GM12878 (cell line): ENCODE measurements at regions not wholly inside any gene's neighbourhood (a gene's known extent, or its start where the extent isn't known, plus 50 kb on each side); places are given as distances from the start of the nearest gene placed in this dataset.

Experiments used
- ATAC-seq: fragments of 200-7000 bp; cut with Tn5 transposase; 3 replicates; pipeline ENCODE4 v1.9.1; 2020; ENCODE audit warnings: mild to moderate bottlenecking, moderate library complexity
- BruUV-seq: library from RNA; stranded (reverse); fragments of 400-500 nt; replicated peaks from 2 replicates; lab custom pipeline; 2021; lab: Mats Ljungman, UMichigan
- CTCF ChIA-PET: fragments of 300-600 bp; sonication (Branson Sonifier 250); formaldehyde crosslinking; extraction: SDS; loops from one replicate; lab custom pipeline; 2021; ENCODE audit warnings: inconsistent platforms; lab: Yijun Ruan, JAX
- POLR2A ChIA-PET: fragments of 350-600 bp; formaldehyde crosslinking; extraction: SDS; loops from one replicate; lab custom pipeline; 2021; ENCODE audit warnings: inconsistent platforms; lab: Charles Lee
- RAD21 ChIA-PET: fragments of 300-600 bp; sonication (Branson Sonifier 250); formaldehyde crosslinking; loops from one replicate; lab custom pipeline; 2023; ENCODE audit warnings: antibody characterized with exemption; ENCODE audit not compliant: unreplicated experiment; lab: Charles Lee
- SMC1A ChIA-PET: fragments of 300-600 bp; sonication (Branson Sonifier 250); formaldehyde crosslinking; loops from one replicate; lab custom pipeline; 2023; ENCODE audit not compliant: unreplicated experiment, uncharacterized antibody; lab: Charles Lee
- DNase-seq: peaks from one replicate; pipeline ENCODE4 v3.0.0-alpha.2; 2011; ENCODE audit warnings: low read depth, low spot score
- FAIRE-seq: peaks from 3 replicates; lab custom pipeline; 2011; peaks lifted over from hg19 to GRCh38; lab: Jason Lieb, UNC
- H2AFZ ChIP-seq: 2 replicates; pipeline ENCODE4 v1.6.0; 2011; ENCODE audit warnings: low read depth, low read length, control low read depth; ENCODE audit not compliant: control insufficient read depth
- H3K27ac ChIP-seq: 2 replicates; pipeline ENCODE4 v1.5.1; 2011; ENCODE audit warnings: control low read depth; ENCODE audit not compliant: control insufficient read depth, insufficient read depth
- H3K27me3 ChIP-seq, 2 experiments: replicated peaks in 1 of 2; 2 replicates each; pipeline versions ENCODE4 v1.6.0 to v1.6.1; 2011; ENCODE audit warnings: low read length in 1 of 2; ENCODE audit not compliant: control insufficient read depth in 2 of 2, insufficient read depth in 2 of 2
- H3K36me3 ChIP-seq, 2 experiments: 2 replicates each; pipeline ENCODE4 v1.5.1; 2011; ENCODE audit warnings: low read length in 1 of 2; ENCODE audit not compliant: control insufficient read depth in 2 of 2, insufficient read depth in 2 of 2
- H3K4me1 ChIP-seq: 2 replicates; pipeline ENCODE4 v1.6.1; 2011; ENCODE audit warnings: mild to moderate bottlenecking, low read length, moderate library complexity, mixed read lengths; ENCODE audit not compliant: control insufficient read depth, insufficient read depth
- H3K4me2 ChIP-seq: 2 replicates; pipeline ENCODE4 v1.6.0; 2011; ENCODE audit warnings: control low read depth; ENCODE audit not compliant: control insufficient read depth, insufficient read depth
- H3K4me3 ChIP-seq: fragments of 200-600 bp; sonication (generic); 2 replicates; pipeline ENCODE4 v1.5.1; 2016
- H3K79me2 ChIP-seq: 2 replicates; pipeline ENCODE4 v1.6.0; 2011; ENCODE audit warnings: low read length; ENCODE audit not compliant: control insufficient read depth, insufficient read depth
- H3K9ac ChIP-seq: 2 replicates; pipeline ENCODE4 v1.8.0; 2011; ENCODE audit warnings: low read length, control low read depth, mixed read lengths; ENCODE audit not compliant: control insufficient read depth, insufficient read depth
- H3K9me3 ChIP-seq: replicated peaks from 3 replicates; pipeline ENCODE4 v1.5.1; 2011; ENCODE audit warnings: mild to moderate bottlenecking, low read length; ENCODE audit not compliant: control insufficient read depth, insufficient read depth
- H4K20me1 ChIP-seq: 2 replicates; pipeline ENCODE4 v1.6.0; 2011; ENCODE audit not compliant: control insufficient read depth, insufficient read depth
- CHD1 ChIP-seq: IDR thresholded peaks from 2 replicates; pipeline ENCODE4 v1.6.1; 2012; ENCODE audit warnings: low read depth, low read length, improper control_type of control experiment
- EP300 ChIP-seq, 2 experiments: fragments of 150-350 bp in 1 of 2; IDR thresholded peaks; 2 replicates each; pipeline ENCODE4 v1.6.1; 2011 to 2012; ENCODE audit warnings: low read depth in 2 of 2, low read length in 2 of 2, borderline replicate concordance in 1 of 2, improper control_type of control experiment in 1 of 2, inconsistent platforms in 1 of 2; ENCODE audit not compliant: control insufficient read depth in 1 of 2
- FOXM1 ChIP-seq: IDR thresholded peaks from 2 replicates; pipeline ENCODE4 v1.6.1; 2012; ENCODE audit warnings: low read depth, mild to moderate bottlenecking, inconsistent platforms, low read length, moderate library complexity
- NFIC ChIP-seq: IDR thresholded peaks from 2 replicates; pipeline ENCODE4 v1.6.1; 2012; ENCODE audit warnings: low read depth, mild to moderate bottlenecking, inconsistent platforms, low read length, moderate library complexity
- NR2C2 ChIP-seq: IDR thresholded peaks from 2 replicates; pipeline ENCODE4 v1.6.1; 2011; ENCODE audit warnings: borderline replicate concordance, low read depth; ENCODE audit not compliant: control insufficient read depth, insufficient read length
- RAD51 ChIP-seq: fragments of 450-650 bp; IDR thresholded peaks from 2 replicates; pipeline ENCODE4 v1.6.1; 2016; ENCODE audit warnings: moderate library complexity, mild to moderate bottlenecking, inconsistent platforms
- STAT1 ChIP-seq: fragments of 450-650 bp; conservative IDR thresholded peaks from 2 replicates; pipeline ENCODE4 v1.6.1; 2014; ENCODE audit warnings: antibody characterized with exemption, mild to moderate bottlenecking
- USF1 ChIP-seq: IDR thresholded peaks from 2 replicates; pipeline ENCODE4 v1.6.1; 2011; ENCODE audit warnings: borderline replicate concordance, low read depth, mild to moderate bottlenecking, moderate library complexity, mixed read lengths, low read length; ENCODE audit not compliant: insufficient read depth; ENCODE audit errors: extremely low read length
- ZBED1 ChIP-seq: IDR thresholded peaks from 2 replicates; pipeline ENCODE4 v1.6.1; 2016; ENCODE audit warnings: borderline replicate concordance
- WGBS: methylation state at CpG from one replicate; pipeline ENCODE4 v1.1.6; 2016; ENCODE audit warnings: low lambda C conversion rate; ENCODE audit not compliant: insufficient replicate concordance, insufficient coverage; ENCODE audit errors: missing lambda C conversion rate; 5-methylcytosine and 5-hydroxymethylcytosine counted together
- in situ Hi-C: fragments of 300-500 bp; cut with MboI; formaldehyde crosslinking; loops from 9 replicates; pipeline ENCODE4 v1.14.3; 2018; ENCODE audit warnings: mixed read lengths
- intact Hi-C: fragments of 100-400 bp; cut with micrococcal nuclease; formaldehyde crosslinking; loops from one replicate; pipeline ENCODE4 v1.14.2; 2022; ENCODE audit not compliant: unreplicated experiment

- no peaks in the 10 kb centered on the region for H4K20me1 ChIP-seq
- no peaks in the 10 kb centered on the region for H3K27me3 ChIP-seq
- no peaks in the 10 kb centered on the region for H3K36me3 ChIP-seq
- ChIA-PET CTCF (no interaction called here), SMC1A (interaction anchor here (1.2 kb wide), 1 partner anchor 8 kb away, joined by 3 read pairs; no protein-coding TSS in a partner anchor), RAD21 (no interaction called here), POLR2A (no interaction called here)
- H3K9ac ChIP-seq = no peak overlapping the region
- no peak for TF ChIP-seq ZBED1
- TF ChIP-seq FOXM1 = no peak
- no peak for TF ChIP-seq NR2C2
- TF ChIP-seq USF1 = no peak
- no peak for TF ChIP-seq STAT1
- H3K4me1 ChIP-seq = no peaks in the 10 kb centered on the region
- H3K4me3 ChIP-seq = no peak overlapping the region
- no peak for FAIRE-seq
- DNase-seq = no peak
- no TSS peak for BruUV-seq
- H3K27ac ChIP-seq = no peak overlapping the region
- no peaks in the 10 kb centered on the region for H3K79me2 ChIP-seq
- H3K4me2 ChIP-seq = no peak overlapping the region
- H2AFZ ChIP-seq = no peak overlapping the region
- no peaks in the 10 kb centered on the region; the same call in 2 of the 3 replicates for H3K9me3 ChIP-seq
- in situ Hi-C loops = no loop called here
- no peak for ATAC-seq
- intact Hi-C loops = no loop called here
- 2% methylated on average over 5 of the region's 5 CpGs for WGBS
Observed at GRCh38 chr4:187175197-187175596, 451.5 kb upstream of the FAT1 start.

- ChIA-PET CTCF (no interaction called here), RAD21 (no interaction called here), POLR2A (no interaction called here), SMC1A (no interaction called here)
- 27% methylated on average over 20 of the region's 24 CpGs for WGBS
- H4K20me1 ChIP-seq = no peaks in the 10 kb centered on the region
- intact Hi-C loops = no loop called here
- no peak overlapping the region for H2AFZ ChIP-seq
- no peaks in the 10 kb centered on the region for H3K4me1 ChIP-seq
- FAIRE-seq (no peak), DNase-seq (no peak), ATAC-seq (no peak)
- H3K36me3 ChIP-seq = no peaks in the 10 kb centered on the region
- H3K9ac ChIP-seq = no peak overlapping the region
- H3K27me3 ChIP-seq = no peaks in the 10 kb centered on the region
- in situ Hi-C loops = no loop called here
- H3K79me2 ChIP-seq = no peaks in the 10 kb centered on the region
- no peak overlapping the region for H3K4me2 ChIP-seq
- H3K27ac ChIP-seq = no peak overlapping the region
- no peaks in the 10 kb centered on the region; the same call in 2 of the 3 replicates for H3K9me3 ChIP-seq
- no peak overlapping the region for H3K4me3 ChIP-seq
- no TSS peak for BruUV-seq
- TF ChIP-seq EP300 (IDR thresholded peaks at IDR 0.05; ENCODE audit: borderline replicate concordance in 1 of 2, control insufficient read depth in 1 of 2, low read depth in 2 of 2, low read length in 2 of 2) (no peak), NFIC (no peak), CHD1 (no peak), RAD51 (no peak), ZBED1 (no peak), USF1 (no peak)
Observed at GRCh38 chr4:187176261-187176910, 452.7 kb upstream of the FAT1 start.
